ENCODE measurements at regions not wholly inside any gene's neighbourhood (a gene's known extent, or its start where the extent isn't known, plus 50 kb on each side); places are given as distances from the start of the nearest gene placed in this dataset.

DNA sequence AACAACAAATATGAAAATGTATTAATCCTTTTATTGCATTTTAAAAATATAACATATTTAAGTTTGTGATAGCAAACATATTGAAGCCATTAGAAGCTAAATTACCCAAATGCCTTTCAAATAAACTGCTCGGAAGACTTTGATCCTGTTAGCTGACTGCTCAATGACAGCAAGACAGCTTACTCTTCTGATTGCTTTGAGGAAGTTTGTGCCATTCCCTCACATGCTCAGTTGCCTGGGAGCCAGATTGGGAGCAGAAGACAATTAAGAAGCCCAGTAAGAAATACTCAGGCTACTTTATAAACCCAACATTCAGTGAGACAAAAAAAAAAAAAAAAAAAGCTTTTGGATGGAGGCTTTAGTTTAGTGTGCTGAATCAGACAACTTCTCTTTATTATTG, 407.1 kb upstream of the SOX11 start:
- Mint-ChIP-seq H3K27me3 (ENCODE audit: insufficient read depth, unreplicated experiment) (no peaks in the 10 kb centered on the region), H3K36me3 (ENCODE audit: insufficient read depth, unreplicated experiment) (no peaks in the 10 kb centered on the region), H3K27ac (ENCODE audit: unreplicated experiment) (no peak overlapping the region), H3K4me3 (ENCODE audit: unreplicated experiment) (no peak overlapping the region), H3K4me1 (ENCODE audit: low read depth, unreplicated experiment) (no peaks in the 10 kb centered on the region), H3K9me3 (ENCODE audit: unreplicated experiment) (no peaks in the 10 kb centered on the region)
- Histone ChIP-seq H3K36me3 (ENCODE audit: control insufficient read depth, insufficient read depth, low read length) (no peaks in the 10 kb centered on the region), H3K27me3 (replicated peaks; ENCODE audit: control insufficient read depth, insufficient read depth, low read length) (no peaks in the 10 kb centered on the region), H3K9me3 (no peaks in the 10 kb centered on the region; the same call in 1 of the 2 replicates), H3K4me1 (no peaks in the 10 kb centered on the region), H3K4me3 (ENCODE audit: low read depth, low read length) (no peak overlapping the region)
- ChIA-PET POLR2A (no interaction called here), CTCF (no interaction called here)
- intact Hi-C loops (cut with micrococcal nuclease; ENCODE audit: unreplicated experiment): no loop called here
- no peak for DNase-seq
- TF ChIP-seq CTCF (IDR thresholded peaks at IDR 0.05; ENCODE audit: insufficient read depth in 1 of 2, low read depth in 1 of 2, low read length in 1 of 2, severe bottlenecking in 1 of 2, unreplicated experiment in 1 of 2): no peak
- BruUV-seq (replicated peaks): no TSS peak

DNA sequence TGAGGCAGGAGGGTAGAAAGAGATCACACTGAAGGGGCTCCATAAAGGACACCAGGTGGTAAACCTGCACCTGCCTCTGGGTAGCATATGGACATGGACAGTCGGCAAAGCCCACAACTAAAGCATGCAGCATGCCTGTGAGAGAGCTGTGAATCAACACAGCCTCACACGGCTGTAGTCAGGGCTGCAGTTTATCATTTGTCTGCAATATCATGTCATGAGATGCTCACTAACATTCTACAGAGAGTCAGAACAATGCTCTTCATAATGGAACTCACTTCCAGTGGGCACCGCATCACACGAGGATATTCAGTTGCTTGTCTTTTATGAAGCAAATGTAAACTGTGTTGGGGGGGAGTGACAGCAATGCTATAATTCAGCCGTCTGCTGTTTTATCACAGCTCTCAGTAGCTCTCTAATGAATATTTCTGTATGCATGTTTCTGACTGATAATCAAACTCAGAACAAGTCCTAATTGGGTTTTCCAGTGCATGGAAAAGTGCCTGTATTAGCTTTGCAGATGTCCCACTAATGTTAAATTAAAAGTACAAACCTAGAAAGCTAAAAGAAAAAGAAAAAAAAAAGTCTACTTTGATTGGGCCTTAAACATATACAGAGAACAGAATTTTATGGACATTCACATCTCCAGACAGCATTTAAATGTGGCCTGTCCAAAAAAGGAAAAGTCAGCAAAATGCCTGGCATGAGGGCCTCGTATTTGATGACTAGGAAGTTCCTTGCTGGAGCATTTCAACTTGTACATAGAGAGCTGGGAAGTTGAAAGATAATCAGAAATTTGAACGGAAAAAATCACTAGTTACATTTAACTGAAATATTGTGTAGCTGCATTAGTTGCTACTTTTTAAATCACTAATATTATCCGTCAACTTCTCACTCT, 406.1 kb upstream of the SOX11 start:
- BruUV-seq (replicated peaks): no TSS peak
- no peak for DNase-seq
- ChIA-PET CTCF (no interaction called here), POLR2A (no interaction called here)
- H3K9me3 ChIP-seq: no peaks in the 10 kb centered on the region; the same call in 1 of the 2 replicates
- no peaks in the 10 kb centered on the region for H3K27me3 Mint-ChIP-seq (ENCODE audit: insufficient read depth, unreplicated experiment)
- H3K4me1 Mint-ChIP-seq (ENCODE audit: low read depth, unreplicated experiment): no peaks in the 10 kb centered on the region
- TF ChIP-seq CTCF (IDR thresholded peaks at IDR 0.05; ENCODE audit: insufficient read depth in 1 of 2, low read depth in 1 of 2, low read length in 1 of 2, severe bottlenecking in 1 of 2, unreplicated experiment in 1 of 2): no peak
- H3K4me3 ChIP-seq (ENCODE audit: low read depth, low read length): no peak overlapping the region
- no peaks in the 10 kb centered on the region for H3K36me3 ChIP-seq (ENCODE audit: control insufficient read depth, insufficient read depth, low read length)
- no peaks in the 10 kb centered on the region for H3K9me3 Mint-ChIP-seq (ENCODE audit: unreplicated experiment)
- H3K4me3 Mint-ChIP-seq (ENCODE audit: unreplicated experiment): no peak overlapping the region
- H3K4me1 ChIP-seq: no peaks in the 10 kb centered on the region
- H3K36me3 Mint-ChIP-seq (ENCODE audit: insufficient read depth, unreplicated experiment): no peaks in the 10 kb centered on the region
- intact Hi-C loops (cut with micrococcal nuclease; ENCODE audit: unreplicated experiment): no loop called here
- H3K27ac Mint-ChIP-seq (ENCODE audit: unreplicated experiment): no peak overlapping the region
- no peaks in the 10 kb centered on the region for H3K27me3 ChIP-seq (replicated peaks; ENCODE audit: control insufficient read depth, insufficient read depth, low read length)

GRCh38 chr2:5287558-5288334, 404.4 kb upstream of the SOX11 start:
- intact Hi-C loops (cut with micrococcal nuclease; ENCODE audit: unreplicated experiment): no loop called here
- no peaks in the 10 kb centered on the region for H3K36me3 ChIP-seq (ENCODE audit: control insufficient read depth, insufficient read depth, low read length)
- no peak overlapping the region for H3K4me3 ChIP-seq (ENCODE audit: low read depth, low read length)
- no peaks in the 10 kb centered on the region for H3K27me3 ChIP-seq (replicated peaks; ENCODE audit: control insufficient read depth, insufficient read depth, low read length)
- ChIA-PET POLR2A (no interaction called here), CTCF (no interaction called here)
- Mint-ChIP-seq H3K36me3 (ENCODE audit: insufficient read depth, unreplicated experiment) (no peaks in the 10 kb centered on the region), H3K9me3 (ENCODE audit: unreplicated experiment) (no peaks in the 10 kb centered on the region), H3K27ac (ENCODE audit: unreplicated experiment) (no peak overlapping the region), H3K4me1 (ENCODE audit: low read depth, unreplicated experiment) (no peaks in the 10 kb centered on the region), H3K4me3 (ENCODE audit: unreplicated experiment) (no peak overlapping the region), H3K27me3 (ENCODE audit: insufficient read depth, unreplicated experiment) (peaks cover 3% of the 10 kb centered on the region)
- no peak for TF ChIP-seq CTCF (IDR thresholded peaks at IDR 0.05; ENCODE audit: insufficient read depth in 1 of 2, low read depth in 1 of 2, low read length in 1 of 2, severe bottlenecking in 1 of 2, unreplicated experiment in 1 of 2)
- no TSS peak for BruUV-seq (replicated peaks)
- H3K4me1 ChIP-seq: no peaks in the 10 kb centered on the region
- no peak for DNase-seq
- no peaks in the 10 kb centered on the region for H3K9me3 ChIP-seq

All from Caco-2 (cell line).